Left kidney (tissue), 1 donor: ENCODE measurements at regions not wholly inside any gene's neighbourhood (a gene's known extent, or its start where the extent isn't known, plus 50 kb on each side); places are given as distances from the start of the nearest gene placed in this dataset.
"Not testable (repeated sequence)": the region's sequence is repeated elsewhere in the genome, so short reads cannot be mapped to it uniquely, and the experiment has no call there.

ENCODE experiments used
- DNase-seq: peaks from one replicate; pipeline ENCODE4 v3.0.0-alpha.2; 2013

- DNase-seq, result no peak
Measured at GRCh38 chr14:104481323-104481722, 98.2 kb upstream of the C14orf180 start.

DNA sequence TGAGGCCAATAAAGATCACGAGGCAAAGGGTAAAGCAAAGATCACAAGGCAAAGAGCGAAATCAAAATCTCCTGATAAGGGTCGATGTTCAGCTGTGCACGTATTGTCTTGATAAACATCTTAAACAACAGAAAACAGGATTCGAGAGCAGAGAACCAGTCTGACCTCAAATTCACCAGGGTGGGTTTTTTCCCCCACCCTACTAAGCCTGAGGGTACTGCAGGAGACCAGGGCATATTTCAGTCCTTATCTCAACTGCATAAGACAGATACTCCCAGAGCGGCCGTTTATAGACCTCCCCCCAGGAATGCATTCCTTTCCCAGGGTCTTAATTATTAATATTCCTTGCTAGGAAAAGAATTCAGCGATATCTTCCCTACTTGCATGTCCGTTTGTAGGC is 97.5 kb upstream of the C14orf180 start:
- DNase-seq, result not testable (repeated sequence)

GRCh38 chr14:104486222-104486923 is 93.2 kb upstream of the C14orf180 start:
- no peak for DNase-seq

DNA sequence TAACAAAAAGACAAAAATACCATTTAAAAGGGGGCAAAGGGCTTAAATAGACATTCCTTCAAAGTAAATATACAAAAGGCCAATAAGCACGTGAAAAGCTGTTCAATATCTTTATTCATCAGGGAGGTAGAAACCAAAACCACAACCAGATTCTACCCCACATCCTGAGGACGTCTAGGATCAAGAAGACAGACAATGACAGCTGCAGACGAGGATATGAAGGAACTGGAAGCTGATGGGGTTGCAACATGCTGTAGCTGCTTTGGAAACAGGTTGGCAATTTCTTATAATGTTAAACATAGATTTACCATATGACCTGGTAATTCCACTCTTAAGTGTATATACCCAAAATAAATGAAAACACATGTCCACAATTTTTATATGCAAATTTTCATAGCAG is 85.1 kb upstream of the C14orf180 start:
- no peak for DNase-seq

GRCh38 chr14:104496095-104496494 is 83.5 kb upstream of the C14orf180 start:
- DNase-seq, result no peak

DNA sequence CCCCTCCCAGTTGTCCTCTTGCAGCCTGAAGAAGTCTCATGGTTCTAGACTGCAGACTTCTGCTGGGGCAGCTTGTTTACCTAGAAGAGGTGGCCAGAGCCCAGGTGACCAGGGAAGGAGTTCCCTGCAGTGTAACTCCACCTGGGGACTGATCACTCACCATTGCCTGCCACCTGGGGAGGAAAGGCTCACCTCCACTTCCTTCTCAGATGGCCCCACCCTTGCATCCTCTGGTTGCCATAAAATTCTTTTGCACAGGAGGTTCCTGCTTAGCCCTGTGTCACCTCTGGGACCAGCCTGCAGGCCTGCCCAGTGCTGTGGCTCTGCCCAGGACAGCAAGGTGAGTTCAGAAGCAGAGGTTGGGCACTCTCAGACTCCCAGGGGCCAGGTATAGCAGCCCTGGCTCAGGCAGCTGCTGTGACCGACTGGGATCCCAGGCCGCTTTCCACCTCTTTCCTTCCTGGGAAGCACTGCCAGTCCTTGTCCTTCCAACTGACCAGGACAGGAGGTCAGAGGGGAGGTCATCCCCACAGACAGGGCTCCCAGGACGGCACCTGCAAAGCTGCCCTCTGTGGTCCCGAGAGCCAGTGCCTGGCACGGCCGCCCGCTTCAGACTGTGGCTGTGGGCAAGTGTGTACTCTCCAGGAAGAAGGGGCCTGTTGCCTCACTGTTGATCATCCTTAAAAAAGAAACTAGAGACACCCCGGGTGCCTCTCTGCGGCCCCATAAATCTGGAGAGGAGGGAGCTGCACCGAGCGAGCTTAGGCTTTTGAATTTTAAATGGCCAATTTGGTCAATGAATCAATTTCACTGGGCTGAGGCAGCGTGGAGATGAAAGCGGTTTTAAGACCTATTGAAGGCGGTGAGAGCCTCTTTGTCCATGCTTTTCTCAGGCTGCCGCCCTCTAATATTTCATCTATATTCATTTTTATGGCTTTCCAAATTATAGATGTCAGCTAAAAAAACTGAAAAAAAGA is 79.5 kb upstream of the C14orf180 start:
- no peak for DNase-seq

GRCh38 chr14:104502060-104502459 is 77.5 kb upstream of the C14orf180 start:
- DNase-seq, result no peak

GRCh38 chr14:104503691-104504090 is 75.9 kb upstream of the C14orf180 start:
- no peak for DNase-seq

DNA sequence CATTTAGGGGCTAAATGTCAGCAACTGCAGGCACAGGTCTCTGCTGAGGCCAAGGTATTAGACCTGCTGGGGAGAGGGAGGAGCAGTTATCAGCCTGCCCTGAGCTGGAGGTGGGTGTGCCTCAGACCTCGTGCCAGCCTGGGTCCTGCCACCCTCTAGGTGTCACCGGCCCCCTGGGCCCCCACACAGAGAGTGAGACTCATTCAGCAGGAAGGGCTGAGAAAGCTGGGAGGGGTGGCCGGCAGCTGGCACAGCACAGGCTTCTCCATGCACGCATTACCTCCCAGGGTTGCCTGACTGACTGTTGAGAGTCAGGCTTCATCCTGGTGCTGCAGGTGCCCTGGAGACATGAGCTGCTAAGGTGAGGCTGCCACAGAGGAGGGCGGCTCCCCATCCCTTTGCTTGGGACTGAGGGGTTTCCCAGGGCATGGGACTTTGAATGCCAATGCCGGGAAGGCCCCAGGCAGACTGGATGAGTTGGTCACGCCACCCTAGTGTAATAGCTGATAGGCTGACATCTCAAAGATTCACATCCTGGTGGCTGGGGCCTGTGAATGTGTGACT is 75.3 kb upstream of the C14orf180 start:
- no peak for DNase-seq

DNA sequence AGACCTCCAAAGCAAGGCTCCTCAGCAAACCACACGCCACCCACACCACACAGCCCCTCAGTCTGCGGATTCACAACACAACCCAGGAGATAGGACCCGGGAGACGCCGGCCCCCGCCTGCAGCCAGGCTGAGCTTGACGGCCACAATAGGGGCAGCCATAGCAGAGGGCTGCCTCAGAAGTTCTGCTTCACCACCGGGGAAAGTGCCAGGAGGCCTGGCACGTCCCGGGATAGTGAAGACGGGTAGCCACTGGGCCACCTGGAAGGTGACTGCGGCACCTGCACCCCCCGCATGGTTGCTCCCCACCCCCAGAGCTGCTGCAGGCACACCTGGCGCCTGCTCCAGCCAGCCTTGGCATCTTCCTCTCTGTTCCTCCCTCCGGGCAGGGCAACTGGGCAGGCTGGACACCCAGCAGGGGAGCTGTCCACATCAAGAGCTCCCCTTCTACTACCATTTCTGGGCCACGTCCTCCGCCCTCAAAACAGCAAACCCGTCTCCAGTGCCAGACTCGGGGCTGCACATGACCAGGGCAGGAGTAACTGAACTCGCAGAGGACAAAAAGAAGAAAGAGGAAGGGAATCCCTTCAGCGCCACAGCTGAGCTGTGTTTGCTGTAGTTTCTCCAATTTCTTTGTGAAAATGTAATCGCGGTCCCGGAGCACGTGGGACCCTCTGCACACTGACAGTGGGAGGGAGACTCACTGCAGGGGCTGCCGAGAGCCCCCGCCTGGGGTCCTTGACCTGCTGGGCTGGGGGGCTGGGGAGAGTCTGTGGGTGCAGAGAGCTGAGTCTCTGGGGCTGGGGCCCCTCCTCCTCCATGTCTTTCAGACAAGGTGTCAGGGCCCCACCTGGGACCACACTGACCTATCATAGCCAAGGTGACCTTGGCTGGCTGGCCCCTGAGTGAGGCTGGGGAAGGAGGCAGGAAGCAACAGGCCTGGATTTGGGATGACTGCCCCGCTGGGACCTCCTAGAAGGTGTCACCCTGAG is 74.2 kb upstream of the C14orf180 start:
- DNase-seq, result no peak

DNA sequence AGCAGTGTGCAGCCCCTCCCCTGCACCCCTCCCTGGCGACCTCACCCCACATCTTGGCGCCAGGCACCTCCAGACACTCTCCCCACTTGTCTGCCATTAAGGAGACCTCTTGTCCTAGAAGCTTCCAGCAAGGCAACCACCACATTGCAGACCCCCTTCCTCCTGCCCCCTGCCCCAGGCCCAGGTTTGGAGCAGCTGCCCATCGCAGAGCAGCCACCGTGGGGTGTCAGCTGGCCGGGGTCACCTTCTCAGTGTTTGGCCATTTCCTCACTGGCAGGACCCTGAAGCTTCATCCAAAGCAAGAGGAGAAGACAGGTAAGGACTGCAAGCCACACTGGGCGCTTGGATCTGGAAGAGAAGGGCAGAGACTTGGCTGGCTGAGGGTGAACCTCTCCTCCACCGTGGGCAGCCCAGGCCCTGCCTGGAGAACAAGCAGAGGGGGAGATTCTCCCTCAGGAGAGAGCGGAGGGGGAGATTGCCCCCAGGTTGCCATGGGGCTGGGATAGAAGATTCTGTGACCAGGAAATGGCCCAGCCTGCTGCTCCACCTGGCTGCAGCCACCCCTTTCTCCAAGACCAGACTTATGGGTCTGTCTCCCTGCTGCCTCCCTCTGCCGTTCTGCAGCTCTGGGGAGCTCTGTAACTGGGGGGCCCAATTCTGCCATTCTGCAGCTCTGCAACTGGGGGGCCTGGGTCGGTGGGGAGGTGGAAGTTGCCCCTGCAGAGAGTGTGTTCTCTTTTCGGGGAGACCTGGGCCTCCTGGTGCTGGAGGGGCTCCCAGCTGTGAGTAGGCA is 72.9 kb upstream of the C14orf180 start:
- no peak for DNase-seq

DNA sequence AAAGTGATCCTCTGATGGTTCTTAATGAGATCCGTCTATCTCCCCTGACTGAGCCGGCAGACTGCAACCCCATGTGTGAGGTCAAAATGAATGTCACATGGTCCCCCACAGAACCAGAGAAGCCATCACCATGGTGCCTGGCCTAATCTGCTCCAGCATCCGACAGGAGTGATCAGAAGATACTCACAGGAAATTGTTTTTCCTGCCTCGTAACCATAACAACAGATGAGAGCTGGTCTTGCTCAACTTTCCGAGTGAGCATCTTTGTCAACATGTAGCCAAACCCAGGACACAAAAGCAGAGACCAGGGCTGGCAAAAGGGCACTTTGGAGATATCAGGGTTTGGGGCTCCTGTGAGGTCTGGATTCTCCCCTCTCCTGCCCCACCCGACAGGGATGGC is 72.1 kb upstream of the C14orf180 start:
- DNase-seq, result no peak

GRCh38 chr14:104509673-104510072 is 69.9 kb upstream of the C14orf180 start:
- no peak for DNase-seq

- DNase-seq, result no peak
Measured at GRCh38 chr14:104510216-104510615, 69.3 kb upstream of the C14orf180 start.

DNA sequence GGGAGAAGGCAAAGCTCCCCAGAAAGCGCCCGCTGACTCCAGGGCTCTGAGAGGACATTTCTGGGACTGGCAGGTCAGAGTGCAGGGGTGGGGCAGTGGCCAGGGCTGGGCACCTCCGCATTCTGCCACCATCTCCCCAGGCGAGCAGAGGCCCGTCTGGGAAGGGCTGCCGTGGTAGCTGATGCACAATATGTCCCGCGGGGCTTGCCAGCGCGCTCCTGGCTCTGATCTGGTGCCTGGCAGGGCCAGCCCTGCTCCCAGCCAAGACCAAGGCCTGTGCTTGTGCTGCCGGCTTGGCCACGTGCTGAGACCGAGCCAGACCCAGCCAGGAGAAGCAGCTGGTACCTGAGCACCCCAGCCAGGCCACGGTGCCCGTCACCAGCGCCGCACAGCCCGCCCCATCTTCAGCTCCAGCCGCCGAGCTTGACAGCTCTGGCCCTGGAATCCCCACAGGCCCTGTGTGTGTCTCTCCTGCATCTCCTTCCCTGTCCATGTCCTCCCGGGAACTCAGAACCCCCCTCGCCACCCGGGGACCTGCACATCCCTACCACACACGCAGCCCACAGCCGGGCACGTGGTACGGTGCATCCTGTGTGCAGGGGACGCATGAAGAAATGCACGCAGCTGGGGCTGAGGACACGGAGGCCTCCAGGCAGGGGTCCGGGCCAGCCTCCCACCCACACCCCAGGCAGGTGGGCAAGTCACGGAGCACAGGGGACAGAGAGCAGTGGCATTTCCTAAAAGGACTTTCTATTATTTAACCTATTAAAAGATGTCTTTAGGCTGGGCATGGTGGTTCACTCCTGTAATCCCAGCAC is 68.6 kb upstream of the C14orf180 start:
- DNase-seq, result no peak

DNA sequence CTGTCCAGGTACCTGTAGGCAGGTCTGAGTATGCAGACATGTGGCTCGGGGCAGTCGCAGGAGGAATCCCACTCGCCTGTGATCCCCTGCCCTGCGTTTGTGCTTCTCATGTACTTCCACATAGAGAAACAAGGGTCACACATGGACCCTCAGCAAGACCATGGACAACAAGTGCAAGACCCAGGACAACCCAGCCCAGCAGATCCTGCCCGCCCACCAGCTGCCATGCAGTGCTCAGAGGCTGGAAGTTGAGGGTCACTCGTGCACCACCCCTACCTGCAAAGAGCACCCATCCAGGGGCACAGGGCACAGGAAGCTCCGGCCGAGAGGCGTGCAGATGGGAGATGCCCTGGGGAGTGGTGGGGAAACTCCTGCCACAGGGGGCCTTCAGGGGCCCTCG is 67.5 kb upstream of the C14orf180 start:
- DNase-seq, result no peak

DNA sequence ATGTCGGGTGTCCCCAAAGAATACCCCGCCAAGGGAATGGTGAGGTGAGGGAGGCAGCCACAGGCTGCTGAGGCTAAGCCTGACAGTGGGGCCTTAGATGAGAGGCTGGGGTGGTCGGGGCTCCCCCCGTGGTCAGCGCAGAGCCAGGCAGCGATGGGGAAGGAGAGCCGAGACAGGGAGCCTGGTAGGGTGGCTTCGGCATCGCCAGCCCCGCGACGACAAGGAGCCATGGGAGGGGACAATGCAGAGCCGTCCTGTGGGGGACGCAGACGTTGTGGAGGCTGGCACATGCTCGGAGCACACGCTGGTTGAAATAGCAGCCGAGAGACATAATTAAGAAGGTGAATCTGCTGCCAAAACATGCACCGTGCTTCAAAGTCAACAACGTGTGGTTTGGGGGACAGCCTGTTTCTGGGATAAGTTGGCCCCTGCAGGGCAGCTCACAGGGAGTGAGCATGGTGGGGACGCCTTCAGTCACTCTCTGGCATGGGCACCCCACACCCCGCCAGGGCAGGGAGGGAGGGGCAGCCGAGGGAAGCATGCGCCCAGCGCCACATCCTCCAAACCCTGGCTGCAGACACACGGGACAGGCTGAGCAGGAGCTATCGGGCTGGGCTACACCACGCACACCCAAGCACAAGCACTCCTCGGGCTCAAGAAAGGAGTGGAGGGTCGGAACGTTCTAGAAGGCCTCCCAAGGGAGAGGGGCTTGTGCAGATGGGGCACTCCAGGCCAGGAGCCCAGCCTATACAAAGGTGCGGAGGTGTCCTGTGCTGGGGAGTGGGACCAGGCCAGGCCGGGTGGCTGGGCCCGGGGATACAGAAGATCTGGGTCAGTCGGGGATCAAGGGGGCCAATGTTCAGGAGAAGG is 66.6 kb upstream of the C14orf180 start:
- no peak for DNase-seq

GRCh38 chr14:104513641-104514046 is 65.9 kb upstream of the C14orf180 start:
- no peak for DNase-seq
